NCI-H2029 (cell line): ENCODE measurements at regions not wholly inside any gene's neighbourhood (a gene's known extent, or its start where the extent isn't known, plus 50 kb on each side); places are given as distances from the start of the nearest gene placed in this dataset.
"Not testable (repeated sequence)": the region's sequence is repeated elsewhere in the genome, so short reads cannot be mapped to it uniquely, and the experiment has no call there.

ENCODE experiments used
- DNase-seq: peaks from one replicate; lab custom pipeline; 2025; lab: John Stamatoyannopoulos, UW

GRCh38 chr16:87132361-87133014 lies 184.7 kb downstream of the C16orf95 start:
- no peak for DNase-seq

- DNase-seq, result no peak
These were observed 183.9 kb downstream of the C16orf95 start for GRCh38 chr16:87133112-87133850.

GRCh38 chr16:87133966-87134627 lies 183.1 kb downstream of the C16orf95 start:
- DNase-seq, result no peak

- no peak for DNase-seq
These were observed 182.6 kb downstream of the C16orf95 start for GRCh38 chr16:87134628-87134995.

- DNase-seq, result no peak
These were observed 181.8 kb downstream of the C16orf95 start for GRCh38 chr16:87135246-87136030.

GRCh38 chr16:87138316-87138715 lies 178.9 kb downstream of the C16orf95 start:
- no peak for DNase-seq

GRCh38 chr16:87138738-87139267 lies 178.4 kb downstream of the C16orf95 start:
- no peak for DNase-seq

- DNase-seq, result no peak
These were observed 176.7 kb downstream of the C16orf95 start for GRCh38 chr16:87140211-87141200.

GRCh38 chr16:87141402-87141801 lies 175.8 kb downstream of the C16orf95 start:
- DNase-seq, result no peak

- no peak for DNase-seq
These were observed 173.5 kb downstream of the C16orf95 start for GRCh38 chr16:87143661-87144121.

- no peak for DNase-seq
These were observed 173.0 kb downstream of the C16orf95 start for GRCh38 chr16:87144232-87144631.

GRCh38 chr16:87145181-87146176 lies 171.7 kb downstream of the C16orf95 start:
- no peak for DNase-seq

- no peak for DNase-seq
These were observed 170.5 kb downstream of the C16orf95 start for GRCh38 chr16:87146676-87147075.

GRCh38 chr16:87149051-87149450 lies 168.1 kb downstream of the C16orf95 start:
- DNase-seq, result no peak

- no peak for DNase-seq
These were observed 166.9 kb downstream of the C16orf95 start for GRCh38 chr16:87150262-87150661.

GRCh38 chr16:87150681-87151280 lies 166.4 kb downstream of the C16orf95 start:
- DNase-seq, result no peak

GRCh38 chr16:87152221-87152755 lies 164.9 kb downstream of the C16orf95 start:
- no peak for DNase-seq

- DNase-seq, result no peak
These were observed 163.9 kb downstream of the C16orf95 start for GRCh38 chr16:87153326-87153725.

GRCh38 chr16:87155315-87155714 lies 161.9 kb downstream of the C16orf95 start:
- DNase-seq, result not testable (repeated sequence)
